Esophagus squamous epithelium (tissue), 4 donors: ENCODE measurements at regions not wholly inside any gene's neighbourhood (a gene's known extent, or its start where the extent isn't known, plus 50 kb on each side); places are given as distances from the start of the nearest gene placed in this dataset.

Source experiments
- POLR2A ChIP-seq, 4 donors: fragments of 450-650 bp; IDR thresholded peaks; one replicate each; pipeline ENCODE4 v1.6.1; 2017; ENCODE audit warnings: antibody characterized with exemption in 4 of 4, mild to moderate bottlenecking in 4 of 4, moderate library complexity in 3 of 4
- TF ChIP-seq, protein P1 (sequence below), 6 experiments: fragments of 450-650 bp in 4 of 6; fragments of 200-600 bp in 2 of 6; sonication (generic) in 2 of 6; IDR thresholded peaks; one replicate each; pipeline ENCODE4 v1.5.1; 2016 to 2019; ENCODE audit warnings: antibody characterized with exemption in 6 of 6, mild to moderate bottlenecking in 4 of 6, moderate library complexity in 4 of 6

DNA sequence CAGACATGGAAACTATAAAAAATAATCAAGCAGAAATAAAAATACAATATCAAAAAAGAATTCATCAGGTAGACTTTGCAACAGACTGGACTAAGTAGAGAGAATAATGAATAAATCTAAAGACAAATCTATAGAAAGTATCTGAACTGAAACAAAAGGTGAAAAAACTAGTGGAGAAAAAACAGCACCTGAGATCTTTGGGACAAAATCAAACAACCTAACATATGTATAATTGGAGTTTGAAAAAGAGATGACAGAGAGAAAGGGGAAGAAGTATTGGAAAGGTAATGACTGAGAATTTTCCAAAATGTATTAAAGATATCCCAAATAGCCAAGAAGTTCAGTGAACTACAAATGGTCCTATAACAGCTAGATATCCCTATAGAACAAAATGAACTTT lies 245.4 kb downstream of the IPO8 start:
- TF ChIP-seq, protein P1, sequence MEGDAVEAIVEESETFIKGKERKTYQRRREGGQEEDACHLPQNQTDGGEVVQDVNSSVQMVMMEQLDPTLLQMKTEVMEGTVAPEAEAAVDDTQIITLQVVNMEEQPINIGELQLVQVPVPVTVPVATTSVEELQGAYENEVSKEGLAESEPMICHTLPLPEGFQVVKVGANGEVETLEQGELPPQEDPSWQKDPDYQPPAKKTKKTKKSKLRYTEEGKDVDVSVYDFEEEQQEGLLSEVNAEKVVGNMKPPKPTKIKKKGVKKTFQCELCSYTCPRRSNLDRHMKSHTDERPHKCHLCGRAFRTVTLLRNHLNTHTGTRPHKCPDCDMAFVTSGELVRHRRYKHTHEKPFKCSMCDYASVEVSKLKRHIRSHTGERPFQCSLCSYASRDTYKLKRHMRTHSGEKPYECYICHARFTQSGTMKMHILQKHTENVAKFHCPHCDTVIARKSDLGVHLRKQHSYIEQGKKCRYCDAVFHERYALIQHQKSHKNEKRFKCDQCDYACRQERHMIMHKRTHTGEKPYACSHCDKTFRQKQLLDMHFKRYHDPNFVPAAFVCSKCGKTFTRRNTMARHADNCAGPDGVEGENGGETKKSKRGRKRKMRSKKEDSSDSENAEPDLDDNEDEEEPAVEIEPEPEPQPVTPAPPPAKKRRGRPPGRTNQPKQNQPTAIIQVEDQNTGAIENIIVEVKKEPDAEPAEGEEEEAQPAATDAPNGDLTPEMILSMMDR (IDR thresholded peaks at IDR 0.05): no peak
- no peak for TF ChIP-seq POLR2A (IDR thresholded peaks at IDR 0.05)
